ENCODE measurements at regions not wholly inside any gene's neighbourhood (a gene's known extent, or its start where the extent isn't known, plus 50 kb on each side); places are given as distances from the start of the nearest gene placed in this dataset.

DNA sequence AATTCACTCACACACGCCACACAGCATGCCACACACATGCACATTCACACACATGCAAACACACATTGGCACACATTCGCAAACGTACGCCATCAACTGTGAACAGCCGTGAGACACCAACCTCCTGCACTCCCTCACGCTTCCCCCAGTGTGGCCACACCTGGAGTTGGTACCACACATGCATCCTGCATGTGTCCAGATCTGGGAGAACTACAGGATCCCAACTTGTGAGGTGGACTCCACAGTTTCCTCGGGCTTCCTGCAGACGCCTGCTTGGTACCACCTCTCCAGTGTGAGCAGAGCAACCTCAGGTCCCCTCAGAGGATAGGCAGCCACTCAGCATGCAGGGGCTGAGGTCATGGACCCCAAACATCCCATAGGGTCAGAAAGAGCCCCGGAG, 239.0 kb downstream of the EIPR1 start:
- Mint-ChIP-seq H3K4me1 (ENCODE audit: low read depth, unreplicated experiment) (peaks cover 10% of the 10 kb centered on the region), H3K27me3 (ENCODE audit: unreplicated experiment) (peaks cover 3% of the 10 kb centered on the region), H3K4me3 (ENCODE audit: unreplicated experiment) (no peak overlapping the region), H3K36me3 (ENCODE audit: unreplicated experiment) (peaks cover 5% of the 10 kb centered on the region), H3K27ac (ENCODE audit: unreplicated experiment) (no peak overlapping the region), H3K9me3 (ENCODE audit: unreplicated experiment) (peaks cover 3% of the 10 kb centered on the region)
- no peak for DNase-seq
- TF ChIP-seq, protein P1, sequence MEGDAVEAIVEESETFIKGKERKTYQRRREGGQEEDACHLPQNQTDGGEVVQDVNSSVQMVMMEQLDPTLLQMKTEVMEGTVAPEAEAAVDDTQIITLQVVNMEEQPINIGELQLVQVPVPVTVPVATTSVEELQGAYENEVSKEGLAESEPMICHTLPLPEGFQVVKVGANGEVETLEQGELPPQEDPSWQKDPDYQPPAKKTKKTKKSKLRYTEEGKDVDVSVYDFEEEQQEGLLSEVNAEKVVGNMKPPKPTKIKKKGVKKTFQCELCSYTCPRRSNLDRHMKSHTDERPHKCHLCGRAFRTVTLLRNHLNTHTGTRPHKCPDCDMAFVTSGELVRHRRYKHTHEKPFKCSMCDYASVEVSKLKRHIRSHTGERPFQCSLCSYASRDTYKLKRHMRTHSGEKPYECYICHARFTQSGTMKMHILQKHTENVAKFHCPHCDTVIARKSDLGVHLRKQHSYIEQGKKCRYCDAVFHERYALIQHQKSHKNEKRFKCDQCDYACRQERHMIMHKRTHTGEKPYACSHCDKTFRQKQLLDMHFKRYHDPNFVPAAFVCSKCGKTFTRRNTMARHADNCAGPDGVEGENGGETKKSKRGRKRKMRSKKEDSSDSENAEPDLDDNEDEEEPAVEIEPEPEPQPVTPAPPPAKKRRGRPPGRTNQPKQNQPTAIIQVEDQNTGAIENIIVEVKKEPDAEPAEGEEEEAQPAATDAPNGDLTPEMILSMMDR (IDR thresholded peaks at IDR 0.05; ENCODE audit: partially characterized antibody, unreplicated experiment), result no peak

DNA sequence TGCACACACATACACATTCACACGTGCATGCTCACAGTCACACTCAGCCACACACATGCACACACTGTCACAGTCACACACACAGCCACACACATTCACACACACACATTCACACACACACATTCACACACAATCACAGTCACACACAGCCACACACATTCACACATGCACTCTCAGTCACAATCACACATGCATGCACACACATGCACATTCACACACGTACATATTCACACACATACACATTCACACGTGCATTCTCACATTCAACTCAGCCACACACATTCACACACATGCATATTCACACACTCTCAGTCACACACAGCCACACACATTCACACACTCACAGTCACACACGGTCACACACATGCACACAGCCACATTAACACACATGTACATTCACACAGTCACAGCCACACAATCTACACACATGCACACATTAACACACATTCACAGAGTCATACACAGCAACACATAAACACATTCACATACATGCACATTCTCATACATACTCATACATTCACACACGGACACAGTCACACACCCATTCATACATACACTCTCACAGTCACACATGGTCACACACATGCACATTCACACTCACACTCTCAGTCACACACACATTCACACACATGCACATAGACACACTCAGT, 239.8 kb downstream of the EIPR1 start:
- Mint-ChIP-seq H3K36me3 (ENCODE audit: unreplicated experiment) (peaks cover 5% of the 10 kb centered on the region), H3K4me3 (ENCODE audit: unreplicated experiment) (no peak overlapping the region), H3K4me1 (ENCODE audit: low read depth, unreplicated experiment) (peaks cover 4% of the 10 kb centered on the region), H3K9me3 (ENCODE audit: unreplicated experiment) (peaks cover 2% of the 10 kb centered on the region), H3K27ac (ENCODE audit: unreplicated experiment) (no peak overlapping the region), H3K27me3 (ENCODE audit: unreplicated experiment) (no peaks in the 10 kb centered on the region)
- no peak for DNase-seq
- TF ChIP-seq, protein P1 (IDR thresholded peaks at IDR 0.05; ENCODE audit: partially characterized antibody, unreplicated experiment), result no peak

DNA sequence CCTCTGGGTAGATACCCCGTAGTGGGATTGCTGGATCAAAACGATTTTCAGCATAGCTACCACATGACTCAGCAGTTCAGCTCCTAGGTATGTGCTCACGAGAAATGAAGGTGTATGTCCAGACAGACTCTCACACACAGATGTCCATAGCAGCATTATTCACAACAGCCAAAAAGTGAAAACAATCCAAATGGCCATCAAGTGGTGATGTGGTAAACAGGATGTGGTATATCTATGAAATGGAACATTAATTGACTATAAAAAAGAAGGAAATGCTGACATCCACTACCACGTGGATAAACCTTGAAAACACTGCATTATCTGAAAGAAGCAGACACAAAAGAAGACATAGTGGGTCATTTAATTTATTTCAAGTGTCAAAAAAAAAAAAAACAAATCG, 241.9 kb downstream of the EIPR1 start:
- Mint-ChIP-seq H3K36me3 (ENCODE audit: unreplicated experiment) (peaks cover 5% of the 10 kb centered on the region), H3K4me3 (ENCODE audit: unreplicated experiment) (no peak overlapping the region)

GRCh38 chr2:3134026-3134571, 243.5 kb downstream of the EIPR1 start:
- Mint-ChIP-seq H3K4me1 (ENCODE audit: low read depth, unreplicated experiment) (peaks cover 13% of the 10 kb centered on the region), H3K27me3 (ENCODE audit: unreplicated experiment) (no peaks in the 10 kb centered on the region), H3K4me3 (ENCODE audit: unreplicated experiment) (no peak overlapping the region), H3K36me3 (ENCODE audit: unreplicated experiment) (peaks cover 5% of the 10 kb centered on the region), H3K9me3 (ENCODE audit: unreplicated experiment) (peaks cover 2% of the 10 kb centered on the region), H3K27ac (ENCODE audit: unreplicated experiment) (no peak overlapping the region)
- TF ChIP-seq, protein P1 (IDR thresholded peaks at IDR 0.05; ENCODE audit: partially characterized antibody, unreplicated experiment), result no peak
- no peak for DNase-seq

More for the DNA sequence above, 241.9 kb downstream of the EIPR1 start:
- peaks cover 4% of the 10 kb centered on the region for H3K4me1 Mint-ChIP-seq (ENCODE audit: low read depth, unreplicated experiment)
- H3K27ac Mint-ChIP-seq (ENCODE audit: unreplicated experiment), result no peak overlapping the region
- H3K9me3 Mint-ChIP-seq (ENCODE audit: unreplicated experiment), result peaks cover 2% of the 10 kb centered on the region
- no peaks in the 10 kb centered on the region for H3K27me3 Mint-ChIP-seq (ENCODE audit: unreplicated experiment)
- TF ChIP-seq, protein P1 (IDR thresholded peaks at IDR 0.05; ENCODE audit: partially characterized antibody, unreplicated experiment), result no peak
- DNase-seq, result no peak

- Mint-ChIP-seq H3K9me3 (ENCODE audit: unreplicated experiment) (peaks cover 2% of the 10 kb centered on the region), H3K27ac (ENCODE audit: unreplicated experiment) (no peak overlapping the region), H3K4me3 (ENCODE audit: unreplicated experiment) (no peak overlapping the region), H3K27me3 (ENCODE audit: unreplicated experiment) (peaks cover 2% of the 10 kb centered on the region), H3K36me3 (ENCODE audit: unreplicated experiment) (peaks cover 5% of the 10 kb centered on the region), H3K4me1 (ENCODE audit: low read depth, unreplicated experiment) (peaks cover 17% of the 10 kb centered on the region)
- TF ChIP-seq, protein P1 (IDR thresholded peaks at IDR 0.05; ENCODE audit: partially characterized antibody, unreplicated experiment), result no peak
- DNase-seq, result no peak
Measured at GRCh38 chr2:3132966-3133365, 244.7 kb downstream of the EIPR1 start.

All from glutamatergic neuron (in vitro differentiated cells).